HepG2 (cell line): ENCODE measurements at regions not wholly inside any gene's neighbourhood (a gene's known extent, or its start where the extent isn't known, plus 50 kb on each side); places are given as distances from the start of the nearest gene placed in this dataset.

Experiments used
- ATAC-seq: fragments of 200-7000 bp; cut with Tn5 transposase; 3 replicates; pipeline ENCODE4 v1.9.1; 2020; ENCODE audit warnings: mild to moderate bottlenecking, moderate library complexity
- BruUV-seq: library from RNA; stranded (reverse); fragments of 400-500 nt; replicated peaks from 2 replicates; lab custom pipeline; 2021; lab: Mats Ljungman, UMichigan
- CTCF ChIA-PET: fragments of 300-600 bp; formaldehyde crosslinking; extraction: SDS; loops from one replicate; lab custom pipeline; 2021; ENCODE audit warnings: low total read pairs, inconsistent platforms, low intra/inter-chr PET ratio; lab: Yijun Ruan, JAX
- POLR2A ChIA-PET: fragments of 350-600 bp; sonication (Branson Sonifier 250); formaldehyde crosslinking; loops from one replicate; lab custom pipeline; 2020; ENCODE audit warnings: antibody characterized with exemption, inconsistent platforms; lab: Yijun Ruan, JAX
- DNase-seq: peaks from one replicate; pipeline ENCODE4 v3.0.0-alpha.2; 2015; ENCODE audit warnings: low spot score
- FAIRE-seq: peaks from 3 replicates; lab custom pipeline; 2011; peaks lifted over from hg19 to GRCh38; lab: Jason Lieb, UNC
- H2AFZ ChIP-seq: one replicate; pipeline ENCODE4 v1.6.1; 2011; ENCODE audit warnings: low read length, inconsistent platforms
- H3K27ac ChIP-seq: fragments of 300-600 bp; 3 replicates; pipeline ENCODE4 v1.8.0; 2011; ENCODE audit warnings: mixed run types, mild to moderate bottlenecking, mixed read lengths, low read length, inconsistent platforms; ENCODE audit not compliant: insufficient read depth; ENCODE audit errors: extremely low read length
- H3K27me3 ChIP-seq, 2 experiments: fragments of 200-600 bp in 1 of 2; 2 replicates in 1 of 2; 3 replicates in 1 of 2; pipeline versions ENCODE4 v1.6.0 to v1.8.0; 2011; ENCODE audit warnings: low read length in 2 of 2, mild to moderate bottlenecking in 2 of 2, moderate library complexity in 2 of 2, inconsistent platforms in 1 of 2; ENCODE audit not compliant: insufficient read depth in 2 of 2, control insufficient read depth in 1 of 2
- H3K36me3 ChIP-seq, 2 experiments: fragments of 200-600 bp in 1 of 2; replicated peaks in 1 of 2; 2 replicates in 1 of 2; 3 replicates in 1 of 2; pipeline versions ENCODE4 v1.5.1 to v1.8.0; 2011; ENCODE audit warnings: low read length in 2 of 2, inconsistent platforms in 1 of 2; ENCODE audit not compliant: insufficient read depth in 2 of 2, control insufficient read depth in 1 of 2
- H3K4me1 ChIP-seq: 2 replicates; pipeline ENCODE4 v1.5.1; 2012; ENCODE audit warnings: low read length, inconsistent platforms; ENCODE audit not compliant: insufficient read depth
- H3K4me2 ChIP-seq: 2 replicates; pipeline ENCODE4 v1.6.0; 2011; ENCODE audit warnings: low read depth, low read length, inconsistent platforms
- H3K4me3 ChIP-seq, 3 experiments: fragments of 200-600 bp in 1 of 3; sonication (generic), shearing (Covaris generic) in 1 of 3; replicated peaks in 1 of 3; 2 replicates each; pipeline ENCODE4 v1.5.1; 2011 to 2016; ENCODE audit warnings: low read length in 3 of 3, inconsistent platforms in 2 of 3, low read depth in 2 of 3, mild to moderate bottlenecking in 2 of 3, control low read depth in 1 of 3, mixed read lengths in 1 of 3; ENCODE audit not compliant: insufficient read depth in 1 of 3
- H3K79me2 ChIP-seq: one replicate; pipeline ENCODE4 v1.6.1; 2011; ENCODE audit warnings: low read length, inconsistent platforms; ENCODE audit not compliant: insufficient read depth
- H3K9ac ChIP-seq: 2 replicates; pipeline ENCODE4 v1.6.0; 2011; ENCODE audit warnings: mild to moderate bottlenecking, low read depth, low read length, inconsistent platforms; ENCODE audit not compliant: insufficient read depth
- H3K9me3 ChIP-seq: 2 replicates; pipeline ENCODE4 v1.5.1; 2012; ENCODE audit warnings: mild to moderate bottlenecking, low read length
- H4K20me1 ChIP-seq: 2 replicates; pipeline ENCODE4 v1.6.0; 2011; ENCODE audit warnings: inconsistent platforms, mild to moderate bottlenecking, low read length, moderate library complexity; ENCODE audit not compliant: insufficient read depth
- HNRNPK ChIP-seq: fragments of 200-400 bp; formaldehyde crosslinking; IDR thresholded peaks from 2 replicates; pipeline ENCODE4 v1.6.1; 2018; ENCODE audit warnings: low read length, low read depth, moderate library complexity, mild to moderate bottlenecking; ENCODE audit not compliant: poor library complexity, severe bottlenecking
- MBD4 ChIP-seq: IDR thresholded peaks from 2 replicates; pipeline ENCODE4 v1.6.1; 2012; ENCODE audit warnings: low read length, inconsistent platforms, borderline replicate concordance
- STAG1 ChIP-seq: sonication (generic); formaldehyde crosslinking; IDR thresholded peaks from 2 replicates; pipeline ENCODE4 v1.4.0; 2020; ENCODE audit warnings: missing genetic modification reagents
- ZFY ChIP-seq: sonication (generic); formaldehyde crosslinking; IDR thresholded peaks from 2 replicates; pipeline ENCODE4 v1.4.0; 2020; ENCODE audit warnings: missing genetic modification reagents
- ZNF10 ChIP-seq: sonication (generic); formaldehyde crosslinking; IDR thresholded peaks from 2 replicates; pipeline ENCODE4 v1.4.0; 2020; ENCODE audit warnings: mild to moderate bottlenecking, low read depth, missing genetic modification reagents, borderline replicate concordance
- ZNF138 ChIP-seq: sonication (generic); formaldehyde crosslinking; IDR thresholded peaks from 2 replicates; pipeline ENCODE4 v1.5.0; 2020; ENCODE audit warnings: mild to moderate bottlenecking, low read depth, missing genetic modification reagents
- ZNF24 ChIP-seq: fragments of 450-650 bp; IDR thresholded peaks from 2 replicates; pipeline ENCODE4 v1.6.1; 2017; ENCODE audit warnings: antibody characterized with exemption, mild to moderate bottlenecking
- ZNF432 ChIP-seq: sonication (generic); formaldehyde crosslinking; IDR thresholded peaks from 2 replicates; pipeline ENCODE4 v1.5.0; 2020; ENCODE audit warnings: missing genetic modification reagents, mild to moderate bottlenecking, borderline replicate concordance
- ZNF605 ChIP-seq: sonication (generic); formaldehyde crosslinking; IDR thresholded peaks from 2 replicates; pipeline ENCODE4 v1.8.0; 2022; ENCODE audit warnings: mild to moderate bottlenecking, missing genetic modification reagents
- WGBS: methylation state at CpG from one replicate; pipeline ENCODE4 v1.1.6; 2017; ENCODE audit warnings: low lambda C conversion rate; 5-methylcytosine and 5-hydroxymethylcytosine counted together
- in situ Hi-C: cut with HindIII; loops from 2 replicates; pipeline ENCODE4 v1.10.0; 2017; ENCODE audit warnings: low pct_unique_long_range_greater_than_20kb; ENCODE audit not compliant: extremely low pct_ligation_motif_present
- intact Hi-C: fragments of 100-400 bp; cut with micrococcal nuclease; formaldehyde crosslinking; loops from one replicate; pipeline ENCODE4 v1.10.0; 2022; ENCODE audit not compliant: unreplicated experiment
- TF ChIP-seq, protein P1 (sequence below): sonication (generic); formaldehyde crosslinking; IDR thresholded peaks from 2 replicates; pipeline ENCODE4 v1.4.0; 2020; ENCODE audit warnings: missing genetic modification reagents

DNA sequence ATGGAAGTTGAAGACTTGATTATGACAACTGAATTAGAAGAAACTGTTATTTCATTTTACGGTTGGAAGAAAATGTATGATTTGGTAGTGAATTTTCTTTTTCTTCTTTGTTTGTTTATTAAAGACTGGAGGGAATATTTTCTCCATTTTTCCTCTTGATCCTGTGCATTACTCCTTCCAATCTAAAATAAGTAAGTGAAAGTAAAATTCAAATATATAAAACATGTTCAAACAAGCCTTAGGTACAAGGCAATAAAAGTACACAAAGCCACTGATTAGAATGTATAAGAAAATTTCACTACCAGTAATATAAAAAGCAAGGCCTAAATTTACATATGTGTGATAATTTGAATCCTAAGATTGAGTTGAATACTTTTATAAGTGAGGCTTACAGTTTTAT, 181.2 kb upstream of the MME start (continued):
- no peak for TF ChIP-seq STAG1 (CRISPR knock-in tag)
- no peak for TF ChIP-seq ZFY

GRCh38 chr3:154898443-154898842, 181.7 kb upstream of the MME start:
- H3K4me3 ChIP-seq, result no peak overlapping the region
- no peaks in the 10 kb centered on the region for H4K20me1 ChIP-seq
- peaks cover 7% of the 10 kb centered on the region; the same call in 1 of the 2 replicates for H3K9me3 ChIP-seq
- no peaks in the 10 kb centered on the region for H3K36me3 ChIP-seq
- ChIA-PET CTCF (no interaction called here), POLR2A (no interaction called here)
- no peaks in the 10 kb centered on the region for H3K4me1 ChIP-seq
- H3K27ac ChIP-seq, result no peak overlapping the region
- H3K9ac ChIP-seq, result no peak overlapping the region
- no peak overlapping the region for H3K4me2 ChIP-seq
- in situ Hi-C loops, result no loop called here
- ATAC-seq, result no peak
- H3K27me3 ChIP-seq, result no peaks in the 10 kb centered on the region
- TF ChIP-seq ZNF138 (no peak), ZNF432 (CRISPR knock-in tag) (no peak), ZNF605 (CRISPR knock-in tag) (no peak), ZNF24 (no peak), HNRNPK (no peak), MBD4 (no peak), ZNF10 (no peak)
- TF ChIP-seq, protein P1, sequence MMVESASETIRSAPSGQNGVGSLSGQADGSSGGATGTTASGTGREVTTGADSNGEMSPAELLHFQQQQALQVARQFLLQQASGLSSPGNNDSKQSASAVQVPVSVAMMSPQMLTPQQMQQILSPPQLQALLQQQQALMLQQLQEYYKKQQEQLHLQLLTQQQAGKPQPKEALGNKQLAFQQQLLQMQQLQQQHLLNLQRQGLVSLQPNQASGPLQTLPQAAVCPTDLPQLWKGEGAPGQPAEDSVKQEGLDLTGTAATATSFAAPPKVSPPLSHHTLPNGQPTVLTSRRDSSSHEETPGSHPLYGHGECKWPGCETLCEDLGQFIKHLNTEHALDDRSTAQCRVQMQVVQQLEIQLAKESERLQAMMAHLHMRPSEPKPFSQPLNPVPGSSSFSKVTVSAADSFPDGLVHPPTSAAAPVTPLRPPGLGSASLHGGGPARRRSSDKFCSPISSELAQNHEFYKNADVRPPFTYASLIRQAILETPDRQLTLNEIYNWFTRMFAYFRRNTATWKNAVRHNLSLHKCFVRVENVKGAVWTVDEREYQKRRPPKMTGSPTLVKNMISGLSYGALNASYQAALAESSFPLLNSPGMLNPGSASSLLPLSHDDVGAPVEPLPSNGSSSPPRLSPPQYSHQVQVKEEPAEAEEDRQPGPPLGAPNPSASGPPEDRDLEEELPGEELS (CRISPR knock-in tag), result no peak
- H3K79me2 ChIP-seq, result no peaks in the 10 kb centered on the region
- BruUV-seq, result no TSS peak
- no peak for FAIRE-seq
- H2AFZ ChIP-seq, result no peak overlapping the region
- DNase-seq, result no peak
- intact Hi-C loops, result no loop called here
- 2% methylated on average over 3 of the region's 3 CpGs for WGBS
